Ishikawa (cell line): ENCODE measurements at regions not wholly inside any gene's neighbourhood (a gene's known extent, or its start where the extent isn't known, plus 50 kb on each side); places are given as distances from the start of the nearest gene placed in this dataset.

Experiments
- CEBPB ChIP-seq: IDR thresholded peaks from 2 replicates; pipeline ENCODE4 v1.6.1; 2012
- CREB1 ChIP-seq: IDR thresholded peaks from 2 replicates; pipeline ENCODE4 v1.6.1; 2012; ENCODE audit warnings: low read depth
- EGR1 ChIP-seq: IDR thresholded peaks from 2 replicates; pipeline ENCODE4 v1.6.1; 2012
- EP300 ChIP-seq: IDR thresholded peaks from 2 replicates; pipeline ENCODE4 v1.6.1; 2012; ENCODE audit warnings: borderline replicate concordance
- FOXM1 ChIP-seq: IDR thresholded peaks from 2 replicates; pipeline ENCODE4 v1.6.1; 2012; ENCODE audit warnings: low read depth, borderline replicate concordance
- MAX ChIP-seq: IDR thresholded peaks from 2 replicates; pipeline ENCODE4 v1.6.1; 2012
- NFIC ChIP-seq: IDR thresholded peaks from 2 replicates; pipeline ENCODE4 v1.6.1; 2012
- RAD21 ChIP-seq: IDR thresholded peaks from 2 replicates; pipeline ENCODE4 v1.6.1; 2012; ENCODE audit warnings: low read depth
- REST ChIP-seq: IDR thresholded peaks from 2 replicates; pipeline ENCODE4 v1.6.1; 2012; ENCODE audit warnings: low read depth, mild to moderate bottlenecking
- TAF1 ChIP-seq: IDR thresholded peaks from 2 replicates; pipeline ENCODE4 v1.6.1; 2012; ENCODE audit warnings: low read depth, mild to moderate bottlenecking
- TCF12 ChIP-seq: IDR thresholded peaks from 2 replicates; pipeline ENCODE4 v1.6.1; 2012; ENCODE audit warnings: low read depth
- TEAD4 ChIP-seq: IDR thresholded peaks from 2 replicates; pipeline ENCODE4 v1.6.1; 2012
- USF1 ChIP-seq: IDR thresholded peaks from 2 replicates; pipeline ENCODE4 v1.6.1; 2012
- YY1 ChIP-seq: IDR thresholded peaks from 2 replicates; pipeline ENCODE4 v1.6.1; 2012; ENCODE audit warnings: low read depth
- ZBTB7A ChIP-seq: IDR thresholded peaks from 2 replicates; pipeline ENCODE4 v1.6.1; 2012; ENCODE audit warnings: low read depth

- no peak for TF ChIP-seq RAD21
- TF ChIP-seq FOXM1, result no peak
- no peak for TF ChIP-seq ZBTB7A
- TF ChIP-seq MAX, result no peak
- no peak for TF ChIP-seq TAF1
- TF ChIP-seq EP300, result no peak
- TF ChIP-seq USF1, result no peak
- no peak for TF ChIP-seq NFIC
- TF ChIP-seq TEAD4, result no peak
- TF ChIP-seq EGR1, result no peak
- no peak for TF ChIP-seq REST
- TF ChIP-seq CEBPB, result no peak
- no peak for TF ChIP-seq TCF12
- no peak for TF ChIP-seq YY1
- no peak for TF ChIP-seq CREB1
These were observed 104.7 kb upstream of the TMEM132E start for GRCh38 chr17:34474706-34475105.

GRCh38 chr17:34472363-34472762 is 107.0 kb upstream of the TMEM132E start:
- no peak for TF ChIP-seq YY1
- TF ChIP-seq RAD21, result no peak
- no peak for TF ChIP-seq NFIC
- TF ChIP-seq TCF12, result no peak
- no peak for TF ChIP-seq TEAD4
- TF ChIP-seq TAF1, result no peak
- TF ChIP-seq MAX, result no peak
- TF ChIP-seq ZBTB7A, result no peak
- TF ChIP-seq CREB1, result no peak
- no peak for TF ChIP-seq USF1
- no peak for TF ChIP-seq REST
- TF ChIP-seq EGR1, result no peak
- no peak for TF ChIP-seq FOXM1
- no peak for TF ChIP-seq EP300
- TF ChIP-seq CEBPB, result no peak

GRCh38 chr17:34465789-34466188 is 102.8 kb upstream of the CCL1 start:
- TF ChIP-seq NFIC (no peak), CEBPB (no peak), FOXM1 (no peak), EP300 (no peak), TEAD4 (no peak), ZBTB7A (no peak), TCF12 (no peak), MAX (no peak)

- TF ChIP-seq TCF12 (no peak), REST (no peak), TAF1 (no peak), EP300 (no peak), CREB1 (no peak), TEAD4 (no peak), CEBPB (no peak), ZBTB7A (no peak), RAD21 (no peak), EGR1 (no peak), YY1 (no peak), USF1 (no peak), NFIC (no peak)
These were observed 101.8 kb upstream of the CCL1 start for GRCh38 chr17:34464812-34465211.
